AG08395 (cell line): ENCODE measurements at regions not wholly inside any gene's neighbourhood (a gene's known extent, or its start where the extent isn't known, plus 50 kb on each side); places are given as distances from the start of the nearest gene placed in this dataset.
"Not testable (repeated sequence)": the region's sequence is repeated elsewhere in the genome, so short reads cannot be mapped to it uniquely, and the experiment has no call there.

ENCODE experiments used
- DNase-seq: peaks from one replicate; pipeline ENCODE4 v3.0.0; 2012; ENCODE audit warnings: mixed read lengths, low spot score

GRCh38 chr4:82181789-82182188 lies 192.0 kb downstream of the HNRNPD start:
- no peak for DNase-seq

- DNase-seq = no peak
Observed at GRCh38 chr4:82172186-82172585, 201.6 kb downstream of the HNRNPD start.

GRCh38 chr4:82171531-82172155 lies 202.1 kb downstream of the HNRNPD start:
- DNase-seq = no peak

GRCh38 chr4:82149750-82150149 lies 224.0 kb downstream of the HNRNPD start:
- DNase-seq = no peak

GRCh38 chr4:82145850-82146249 lies 227.9 kb downstream of the HNRNPD start:
- no peak for DNase-seq

- no peak for DNase-seq
Observed at GRCh38 chr4:82140422-82140821, 233.4 kb downstream of the HNRNPD start.

GRCh38 chr4:82139287-82139686 lies 234.5 kb downstream of the HNRNPD start:
- no peak for DNase-seq

GRCh38 chr4:82138374-82138773 lies 235.4 kb downstream of the HNRNPD start:
- no peak for DNase-seq

GRCh38 chr4:82136161-82136801 lies 237.5 kb downstream of the HNRNPD start:
- DNase-seq = no peak

GRCh38 chr4:82128355-82128754 lies 245.4 kb downstream of the HNRNPD start:
- DNase-seq = no peak

GRCh38 chr4:82126512-82127040 lies 247.2 kb downstream of the HNRNPD start:
- DNase-seq = no peak

- DNase-seq = no peak
Observed at GRCh38 chr4:82125787-82126297, 247.9 kb downstream of the HNRNPD start.

GRCh38 chr4:82124932-82125786 lies 248.6 kb downstream of the HNRNPD start:
- DNase-seq = no peak

GRCh38 chr4:82124365-82124764 lies 249.4 kb downstream of the HNRNPD start:
- DNase-seq = no peak

GRCh38 chr4:82123934-82124333 lies 249.9 kb downstream of the HNRNPD start:
- no peak for DNase-seq

GRCh38 chr4:82115183-82115582 lies 258.6 kb downstream of the HNRNPD start:
- DNase-seq = not testable (repeated sequence)

- DNase-seq = no peak
Observed at GRCh38 chr4:82108506-82108905, 265.3 kb downstream of the HNRNPD start.

GRCh38 chr4:82104578-82104977 lies 269.2 kb downstream of the HNRNPD start:
- no peak for DNase-seq

GRCh38 chr4:82099928-82100579 lies 273.7 kb downstream of the HNRNPD start:
- DNase-seq = no peak

- DNase-seq = no peak
Observed at GRCh38 chr4:82097504-82097903, 276.3 kb downstream of the HNRNPD start.

- no peak for DNase-seq
Observed at GRCh38 chr4:82090717-82091116, 283.1 kb downstream of the HNRNPD start.

GRCh38 chr4:82084747-82085146 lies 289.0 kb downstream of the HNRNPD start:
- DNase-seq = no peak
